ENCODE measurements at regions not wholly inside any gene's neighbourhood (a gene's known extent, or its start where the extent isn't known, plus 50 kb on each side); places are given as distances from the start of the nearest gene placed in this dataset.

GRCh38 chr2:158889135-158889853 is 79.1 kb upstream of the TANC1 start:
- TF ChIP-seq CTCF (IDR thresholded peaks at IDR 0.05) (no peak), POLR2A (IDR thresholded peaks at IDR 0.05) (no peak)
